ENCODE measurements at regions not wholly inside any gene's neighbourhood (a gene's known extent, or its start where the extent isn't known, plus 50 kb on each side); places are given as distances from the start of the nearest gene placed in this dataset.

DNA sequence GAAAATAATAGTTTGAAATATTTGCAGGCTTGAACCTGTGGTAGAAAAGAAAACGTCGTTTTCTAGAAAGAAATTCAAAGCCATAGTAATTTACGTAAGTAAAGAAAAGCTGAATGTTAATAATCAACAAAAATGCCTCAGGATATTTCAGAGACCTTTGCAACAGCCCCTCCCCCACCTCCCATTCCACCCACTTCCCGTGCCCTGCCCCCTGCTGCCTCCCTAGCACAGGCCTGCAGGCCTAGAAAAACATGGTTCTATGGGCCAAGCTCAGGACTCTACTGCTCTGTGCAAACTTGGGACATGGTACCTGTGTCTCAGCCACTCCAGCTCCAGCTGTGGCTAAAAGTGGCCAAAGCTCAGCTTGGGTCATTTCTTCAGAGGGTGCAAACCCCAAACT, 223.4 kb upstream of the RBMY1B start:
- Histone ChIP-seq H3K4me1 (no peaks in the 10 kb centered on the region), H3K27me3 (no peaks in the 10 kb centered on the region), H3K4me3 (no peak overlapping the region), H3K27ac (no peak overlapping the region), H3K36me3 (no peaks in the 10 kb centered on the region), H3K9me3 (no peaks in the 10 kb centered on the region)
- no CpG with 5 or more reads among the region's 4 CpGs for WGBS, 2 donors (ENCODE audit: low coverage in 1 of 2)
- no peak for ATAC-seq
- TF ChIP-seq POLR2A (IDR thresholded peaks at IDR 0.05): no peak
- TF ChIP-seq EP300 (IDR thresholded peaks at IDR 0.05): no peak
- TF ChIP-seq, protein P1, sequence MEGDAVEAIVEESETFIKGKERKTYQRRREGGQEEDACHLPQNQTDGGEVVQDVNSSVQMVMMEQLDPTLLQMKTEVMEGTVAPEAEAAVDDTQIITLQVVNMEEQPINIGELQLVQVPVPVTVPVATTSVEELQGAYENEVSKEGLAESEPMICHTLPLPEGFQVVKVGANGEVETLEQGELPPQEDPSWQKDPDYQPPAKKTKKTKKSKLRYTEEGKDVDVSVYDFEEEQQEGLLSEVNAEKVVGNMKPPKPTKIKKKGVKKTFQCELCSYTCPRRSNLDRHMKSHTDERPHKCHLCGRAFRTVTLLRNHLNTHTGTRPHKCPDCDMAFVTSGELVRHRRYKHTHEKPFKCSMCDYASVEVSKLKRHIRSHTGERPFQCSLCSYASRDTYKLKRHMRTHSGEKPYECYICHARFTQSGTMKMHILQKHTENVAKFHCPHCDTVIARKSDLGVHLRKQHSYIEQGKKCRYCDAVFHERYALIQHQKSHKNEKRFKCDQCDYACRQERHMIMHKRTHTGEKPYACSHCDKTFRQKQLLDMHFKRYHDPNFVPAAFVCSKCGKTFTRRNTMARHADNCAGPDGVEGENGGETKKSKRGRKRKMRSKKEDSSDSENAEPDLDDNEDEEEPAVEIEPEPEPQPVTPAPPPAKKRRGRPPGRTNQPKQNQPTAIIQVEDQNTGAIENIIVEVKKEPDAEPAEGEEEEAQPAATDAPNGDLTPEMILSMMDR (IDR thresholded peaks at IDR 0.05): no peak
- no peak for TF ChIP-seq POLR2AphosphoS5 (IDR thresholded peaks at IDR 0.05)

DNA sequence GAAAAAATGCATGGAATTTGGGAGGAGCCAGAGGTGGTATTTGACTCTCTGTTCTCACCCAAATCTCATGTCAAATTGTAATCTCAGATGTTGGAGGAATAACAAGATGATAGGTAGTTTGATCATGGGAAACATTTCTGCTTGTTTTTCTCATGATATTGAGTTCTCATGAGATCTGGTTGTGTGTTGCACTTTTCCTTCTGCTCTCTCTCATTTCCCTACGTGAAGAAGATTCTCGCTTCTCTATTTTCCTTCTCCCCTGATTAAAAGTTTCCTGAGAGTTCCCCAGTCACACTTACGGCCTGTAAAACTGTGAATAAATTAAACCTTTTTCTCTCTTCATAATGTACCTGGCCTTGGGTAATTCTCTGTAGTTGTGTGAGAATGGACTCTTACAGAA, 222.2 kb upstream of the RBMY1B start:
- no peak overlapping the region for H3K27ac ChIP-seq
- H3K27me3 ChIP-seq: no peaks in the 10 kb centered on the region
- no peaks in the 10 kb centered on the region for H3K4me1 ChIP-seq
- H3K4me3 ChIP-seq: no peak overlapping the region
- TF ChIP-seq POLR2AphosphoS5 (IDR thresholded peaks at IDR 0.05): no peak
- TF ChIP-seq POLR2A (IDR thresholded peaks at IDR 0.05): no peak
- TF ChIP-seq, protein P1 (IDR thresholded peaks at IDR 0.05): no peak
- no peak for TF ChIP-seq EP300 (IDR thresholded peaks at IDR 0.05)
- H3K9me3 ChIP-seq: no peaks in the 10 kb centered on the region
- 38% methylated on average over 3 of the region's 3 CpGs; no CpG with 5 or more reads in 1 of the 2 donors for WGBS, 2 donors (ENCODE audit: low coverage in 1 of 2)
- no peak for ATAC-seq
- H3K36me3 ChIP-seq: no peaks in the 10 kb centered on the region

DNA sequence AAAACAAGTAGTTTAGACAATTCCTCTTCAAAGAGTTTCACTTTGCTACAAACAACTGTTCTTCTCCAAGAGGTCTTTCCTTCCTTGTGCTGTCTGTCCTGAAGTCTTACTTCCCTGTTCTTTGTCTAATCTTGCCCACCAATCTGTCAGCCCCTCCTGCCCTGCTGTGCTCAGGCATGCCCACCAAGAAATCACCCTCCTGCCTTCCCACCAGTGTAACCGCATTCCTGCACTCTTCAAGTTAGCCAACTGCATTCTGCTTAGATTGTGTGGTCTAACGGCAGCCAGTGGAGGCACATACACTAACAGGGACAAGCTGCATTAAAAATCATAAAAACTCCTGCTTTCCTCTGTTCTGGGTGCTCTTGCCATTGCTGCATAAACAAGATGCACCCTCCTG, 215.9 kb upstream of the RBMY1B start:
- 83% methylated on average over 1 of the region's 2 CpGs; no CpG with 5 or more reads in 1 of the 2 donors for WGBS, 2 donors (ENCODE audit: low coverage in 1 of 2)
- no peak for ATAC-seq
- Histone ChIP-seq H3K9me3 (no peaks in the 10 kb centered on the region), H3K27ac (no peak overlapping the region), H3K4me1 (no peaks in the 10 kb centered on the region), H3K4me3 (no peak overlapping the region), H3K36me3 (no peaks in the 10 kb centered on the region), H3K27me3 (no peaks in the 10 kb centered on the region)
- no peak for TF ChIP-seq POLR2A (IDR thresholded peaks at IDR 0.05)
- no peak for TF ChIP-seq POLR2AphosphoS5 (IDR thresholded peaks at IDR 0.05)
- TF ChIP-seq, protein P1 (IDR thresholded peaks at IDR 0.05): no peak
- no peak for TF ChIP-seq EP300 (IDR thresholded peaks at IDR 0.05)

DNA sequence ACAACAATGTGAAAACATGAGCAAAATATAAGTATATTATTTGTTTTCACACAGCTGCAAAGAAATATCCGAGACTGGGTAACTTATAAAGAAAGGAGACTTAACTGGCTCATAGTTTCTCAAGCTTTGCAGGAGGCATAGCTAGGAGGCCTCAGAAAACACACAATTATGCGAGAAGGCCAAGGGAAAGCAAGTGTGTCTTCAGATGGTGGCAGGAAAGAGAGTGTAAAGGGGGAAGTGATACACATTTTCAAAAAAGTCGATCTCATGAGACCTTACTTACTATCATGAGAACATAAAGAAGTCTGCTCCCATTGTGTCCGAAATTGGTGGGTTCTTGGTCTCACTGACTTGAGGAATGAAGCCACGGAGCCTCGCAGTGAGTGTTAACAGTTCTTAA, 208.9 kb upstream of the RBMY1B start:
- no peak overlapping the region for H3K27ac ChIP-seq
- no peak for TF ChIP-seq POLR2A (IDR thresholded peaks at IDR 0.05)
- TF ChIP-seq, protein P1 (IDR thresholded peaks at IDR 0.05): no peak
- no peak for TF ChIP-seq EP300 (IDR thresholded peaks at IDR 0.05)
- TF ChIP-seq POLR2AphosphoS5 (IDR thresholded peaks at IDR 0.05): no peak
- H3K27me3 ChIP-seq: no peaks in the 10 kb centered on the region
- H3K36me3 ChIP-seq: no peaks in the 10 kb centered on the region
- no peak for ATAC-seq
- WGBS, 2 donors (ENCODE audit: low coverage in 1 of 2): no CpG with 5 or more reads among the region's 6 CpGs
- H3K4me3 ChIP-seq: no peak overlapping the region
- H3K9me3 ChIP-seq: no peaks in the 10 kb centered on the region
- no peaks in the 10 kb centered on the region for H3K4me1 ChIP-seq

DNA sequence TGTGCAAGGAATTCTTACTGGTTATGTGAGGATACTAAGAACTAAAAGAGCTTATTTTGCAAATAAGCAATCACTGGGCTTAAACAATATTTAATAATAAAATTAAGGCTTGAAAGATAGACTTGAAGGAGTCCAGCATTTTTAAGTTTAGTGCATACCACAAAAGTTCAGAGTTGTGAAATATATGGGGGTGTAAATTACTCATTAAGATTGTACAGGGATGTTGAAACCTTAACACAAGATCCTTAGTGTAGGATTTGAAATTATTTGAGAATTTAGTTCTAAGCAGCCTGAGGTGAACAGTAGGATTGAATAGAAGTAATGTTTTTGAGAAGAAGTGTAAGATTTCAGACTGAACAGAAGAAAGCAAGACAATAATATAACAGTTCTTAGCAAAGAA, 195.8 kb upstream of the RBMY1B start:
- no peak for ATAC-seq
- H3K4me3 ChIP-seq: no peak overlapping the region

More for the DNA sequence above, 195.8 kb upstream of the RBMY1B start:
- TF ChIP-seq POLR2A (IDR thresholded peaks at IDR 0.05) (no peak), EP300 (IDR thresholded peaks at IDR 0.05) (no peak), POLR2AphosphoS5 (IDR thresholded peaks at IDR 0.05) (no peak)
- TF ChIP-seq, protein P1 (IDR thresholded peaks at IDR 0.05): no peak
- Histone ChIP-seq H3K27ac (no peak overlapping the region), H3K36me3 (no peaks in the 10 kb centered on the region), H3K4me1 (no peaks in the 10 kb centered on the region), H3K9me3 (no peaks in the 10 kb centered on the region), H3K27me3 (no peaks in the 10 kb centered on the region)

Small RNA genes lying in the stretch of these regions (small RNA-seq; reads per million reads assigned to genes)
- gene TMEM167AP1: 0 reads per million in 4 donors
